ENCODE measurements at regions not wholly inside any gene's neighbourhood (a gene's known extent, or its start where the extent isn't known, plus 50 kb on each side); places are given as distances from the start of the nearest gene placed in this dataset.
"Not testable (repeated sequence)": the region's sequence is repeated elsewhere in the genome, so short reads cannot be mapped to it uniquely, and the experiment has no call there.

- H3K4me1 ChIP-seq (ENCODE audit: control extremely low read depth in 1 of 4, control insufficient read depth in 4 of 4, insufficient read depth in 4 of 4, low read length in 3 of 4); CTCF ChIA-PET; DNase-seq; H3K4me3 ChIP-seq (ENCODE audit: control insufficient read depth in 1 of 7, extremely low read depth in 1 of 7, insufficient read depth in 4 of 7, low read depth in 2 of 7, low read length in 6 of 7); H3K27ac ChIP-seq (ENCODE audit: insufficient read depth in 1 of 2, low read depth in 1 of 2, low read length in 2 of 2, poor library complexity in 1 of 2, severe bottlenecking in 2 of 2); H3K9me3 ChIP-seq (ENCODE audit: control extremely low read depth in 1 of 5, control insufficient read depth in 4 of 5, insufficient read depth in 2 of 5, low read depth in 1 of 5, low read length in 4 of 5); H3K27me3 ChIP-seq (replicated peaks in 2 of 5; ENCODE audit: control insufficient read depth in 4 of 5, insufficient read depth in 5 of 5, low read length in 4 of 5); POLR2A ChIA-PET; H3K36me3 ChIP-seq (ENCODE audit: control insufficient read depth in 4 of 4, insufficient read depth in 4 of 4, low read length in 3 of 4): not testable (repeated sequence)
- no CpG with 5 or more reads among the region's 2 CpGs for WGBS (ENCODE audit: insufficient coverage)
Measured at GRCh38 chr2:87360927-87361326, 339.3 kb upstream of the PLGLB1 start.

- CTCF ChIA-PET; POLR2A ChIA-PET; H3K4me3 ChIP-seq (ENCODE audit: control insufficient read depth in 1 of 7, extremely low read depth in 1 of 7, insufficient read depth in 4 of 7, low read depth in 2 of 7, low read length in 6 of 7); H3K4me1 ChIP-seq (ENCODE audit: control extremely low read depth in 1 of 4, control insufficient read depth in 4 of 4, insufficient read depth in 4 of 4, low read length in 3 of 4); DNase-seq; H3K9me3 ChIP-seq (ENCODE audit: control extremely low read depth in 1 of 5, control insufficient read depth in 4 of 5, insufficient read depth in 2 of 5, low read depth in 1 of 5, low read length in 4 of 5); H3K27me3 ChIP-seq (replicated peaks in 2 of 5; ENCODE audit: control insufficient read depth in 4 of 5, insufficient read depth in 5 of 5, low read length in 4 of 5); H3K27ac ChIP-seq (ENCODE audit: insufficient read depth in 1 of 2, low read depth in 1 of 2, low read length in 2 of 2, poor library complexity in 1 of 2, severe bottlenecking in 2 of 2); H3K36me3 ChIP-seq (ENCODE audit: control insufficient read depth in 4 of 4, insufficient read depth in 4 of 4, low read length in 3 of 4): not testable (repeated sequence)
Measured at GRCh38 chr2:87361805-87362204, 340.2 kb upstream of the PLGLB1 start.

GRCh38 chr2:87364379-87364778 lies 342.7 kb upstream of the PLGLB1 start:
- H3K9me3 ChIP-seq (ENCODE audit: control extremely low read depth in 1 of 5, control insufficient read depth in 4 of 5, insufficient read depth in 2 of 5, low read depth in 1 of 5, low read length in 4 of 5); H3K4me1 ChIP-seq (ENCODE audit: control extremely low read depth in 1 of 4, control insufficient read depth in 4 of 4, insufficient read depth in 4 of 4, low read length in 3 of 4); H3K4me3 ChIP-seq (ENCODE audit: control insufficient read depth in 1 of 7, extremely low read depth in 1 of 7, insufficient read depth in 4 of 7, low read depth in 2 of 7, low read length in 6 of 7); H3K36me3 ChIP-seq (ENCODE audit: control insufficient read depth in 4 of 4, insufficient read depth in 4 of 4, low read length in 3 of 4); H3K27me3 ChIP-seq (replicated peaks in 2 of 5; ENCODE audit: control insufficient read depth in 4 of 5, insufficient read depth in 5 of 5, low read length in 4 of 5); H3K27ac ChIP-seq (ENCODE audit: insufficient read depth in 1 of 2, low read depth in 1 of 2, low read length in 2 of 2, poor library complexity in 1 of 2, severe bottlenecking in 2 of 2); POLR2A ChIA-PET; DNase-seq; CTCF ChIA-PET: not testable (repeated sequence)

GRCh38 chr2:87365038-87365437 lies 343.4 kb upstream of the PLGLB1 start:
- H3K36me3 ChIP-seq (ENCODE audit: control insufficient read depth in 4 of 4, insufficient read depth in 4 of 4, low read length in 3 of 4); H3K4me3 ChIP-seq (ENCODE audit: control insufficient read depth in 1 of 7, extremely low read depth in 1 of 7, insufficient read depth in 4 of 7, low read depth in 2 of 7, low read length in 6 of 7); H3K27me3 ChIP-seq (replicated peaks in 2 of 5; ENCODE audit: control insufficient read depth in 4 of 5, insufficient read depth in 5 of 5, low read length in 4 of 5); H3K27ac ChIP-seq (ENCODE audit: insufficient read depth in 1 of 2, low read depth in 1 of 2, low read length in 2 of 2, poor library complexity in 1 of 2, severe bottlenecking in 2 of 2); CTCF ChIA-PET; POLR2A ChIA-PET; H3K9me3 ChIP-seq (ENCODE audit: control extremely low read depth in 1 of 5, control insufficient read depth in 4 of 5, insufficient read depth in 2 of 5, low read depth in 1 of 5, low read length in 4 of 5); DNase-seq; H3K4me1 ChIP-seq (ENCODE audit: control extremely low read depth in 1 of 4, control insufficient read depth in 4 of 4, insufficient read depth in 4 of 4, low read length in 3 of 4): not testable (repeated sequence)
- WGBS (ENCODE audit: insufficient coverage), result 100% methylated on average over 2 of the region's 2 CpGs

GRCh38 chr2:87386063-87386560 lies 361.8 kb upstream of the PLGLB2 start:
- H3K4me1 ChIP-seq (ENCODE audit: control extremely low read depth in 1 of 4, control insufficient read depth in 4 of 4, insufficient read depth in 4 of 4, low read length in 3 of 4); H3K27me3 ChIP-seq (replicated peaks in 2 of 5; ENCODE audit: control insufficient read depth in 4 of 5, insufficient read depth in 5 of 5, low read length in 4 of 5); H3K4me3 ChIP-seq (ENCODE audit: control insufficient read depth in 1 of 7, extremely low read depth in 1 of 7, insufficient read depth in 4 of 7, low read depth in 2 of 7, low read length in 6 of 7); POLR2A ChIA-PET; H3K27ac ChIP-seq (ENCODE audit: insufficient read depth in 1 of 2, low read depth in 1 of 2, low read length in 2 of 2, poor library complexity in 1 of 2, severe bottlenecking in 2 of 2); CTCF ChIA-PET; H3K9me3 ChIP-seq (ENCODE audit: control extremely low read depth in 1 of 5, control insufficient read depth in 4 of 5, insufficient read depth in 2 of 5, low read depth in 1 of 5, low read length in 4 of 5); H3K36me3 ChIP-seq (ENCODE audit: control insufficient read depth in 4 of 4, insufficient read depth in 4 of 4, low read length in 3 of 4); DNase-seq: not testable (repeated sequence)
- WGBS (ENCODE audit: insufficient coverage), result 42% methylated on average over 1 of the region's 7 CpGs

GRCh38 chr2:87395784-87396183 lies 352.1 kb upstream of the PLGLB2 start:
- WGBS (ENCODE audit: insufficient coverage), result no CpG with 5 or more reads among the region's 1 CpG
- CTCF ChIA-PET; H3K36me3 ChIP-seq (ENCODE audit: control insufficient read depth in 4 of 4, insufficient read depth in 4 of 4, low read length in 3 of 4): not testable (repeated sequence)

GRCh38 chr2:87396551-87397265 lies 351.2 kb upstream of the PLGLB2 start:
- POLR2A ChIA-PET; H3K27ac ChIP-seq (ENCODE audit: insufficient read depth in 1 of 2, low read depth in 1 of 2, low read length in 2 of 2, poor library complexity in 1 of 2, severe bottlenecking in 2 of 2); H3K27me3 ChIP-seq (replicated peaks in 2 of 5; ENCODE audit: control insufficient read depth in 4 of 5, insufficient read depth in 5 of 5, low read length in 4 of 5); H3K9me3 ChIP-seq (ENCODE audit: control extremely low read depth in 1 of 5, control insufficient read depth in 4 of 5, insufficient read depth in 2 of 5, low read depth in 1 of 5, low read length in 4 of 5); DNase-seq; H3K36me3 ChIP-seq (ENCODE audit: control insufficient read depth in 4 of 4, insufficient read depth in 4 of 4, low read length in 3 of 4); H3K4me1 ChIP-seq (ENCODE audit: control extremely low read depth in 1 of 4, control insufficient read depth in 4 of 4, insufficient read depth in 4 of 4, low read length in 3 of 4); H3K4me3 ChIP-seq (ENCODE audit: control insufficient read depth in 1 of 7, extremely low read depth in 1 of 7, insufficient read depth in 4 of 7, low read depth in 2 of 7, low read length in 6 of 7); CTCF ChIA-PET: not testable (repeated sequence)
- 100% methylated on average over 5 of the region's 9 CpGs for WGBS (ENCODE audit: insufficient coverage)

More at GRCh38 chr2:87395784-87396183, 352.1 kb upstream of the PLGLB2 start:
- POLR2A ChIA-PET; H3K4me1 ChIP-seq (ENCODE audit: control extremely low read depth in 1 of 4, control insufficient read depth in 4 of 4, insufficient read depth in 4 of 4, low read length in 3 of 4); H3K4me3 ChIP-seq (ENCODE audit: control insufficient read depth in 1 of 7, extremely low read depth in 1 of 7, insufficient read depth in 4 of 7, low read depth in 2 of 7, low read length in 6 of 7); H3K27ac ChIP-seq (ENCODE audit: insufficient read depth in 1 of 2, low read depth in 1 of 2, low read length in 2 of 2, poor library complexity in 1 of 2, severe bottlenecking in 2 of 2); DNase-seq; H3K27me3 ChIP-seq (replicated peaks in 2 of 5; ENCODE audit: control insufficient read depth in 4 of 5, insufficient read depth in 5 of 5, low read length in 4 of 5); H3K9me3 ChIP-seq (ENCODE audit: control extremely low read depth in 1 of 5, control insufficient read depth in 4 of 5, insufficient read depth in 2 of 5, low read depth in 1 of 5, low read length in 4 of 5): not testable (repeated sequence)
